ENCODE measurements at regions not wholly inside any gene's neighbourhood (a gene's known extent, or its start where the extent isn't known, plus 50 kb on each side); places are given as distances from the start of the nearest gene placed in this dataset.

DNA sequence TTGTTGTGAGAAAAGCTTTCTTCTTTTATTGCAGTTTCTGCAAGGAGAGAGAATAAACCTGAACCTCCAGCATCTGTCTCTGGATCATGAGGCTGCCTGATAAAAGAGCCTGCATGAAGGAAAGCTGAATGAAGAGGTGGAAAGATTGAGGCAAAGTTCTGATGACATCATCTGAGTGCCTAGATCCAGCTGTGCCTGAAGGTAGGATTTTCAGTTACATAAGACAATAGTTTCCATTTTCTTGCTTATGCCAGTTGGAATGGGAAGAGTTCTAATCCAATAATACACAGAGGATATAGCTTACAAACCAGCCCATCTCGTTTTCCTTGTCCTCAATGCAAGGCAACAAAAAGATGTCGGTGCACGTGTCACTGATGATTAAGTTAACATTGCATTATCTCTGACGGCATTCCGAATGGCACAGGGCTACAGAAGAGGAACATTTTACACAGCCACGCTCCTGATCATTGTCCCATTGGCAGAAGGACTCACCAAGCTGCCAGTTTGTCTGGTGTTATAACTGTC, 105.5 kb upstream of the ERCC6L2 start:
- TF ChIP-seq POLR2AphosphoS5 (IDR thresholded peaks at IDR 0.05; ENCODE audit: low read depth, low read length) (no peak), SIN3A (IDR thresholded peaks at IDR 0.05; ENCODE audit: borderline replicate concordance, insufficient read depth, low read length) (no peak), TAF1 (IDR thresholded peaks at IDR 0.05; ENCODE audit: borderline replicate concordance, insufficient read depth, low read length) (no peak), FOXP2 (optimal IDR thresholded peaks at IDR 0.05; ENCODE audit: borderline replicate concordance, extremely low read depth, extremely low read length, insufficient read depth) (no peak)
- TF ChIP-seq, protein P1, sequence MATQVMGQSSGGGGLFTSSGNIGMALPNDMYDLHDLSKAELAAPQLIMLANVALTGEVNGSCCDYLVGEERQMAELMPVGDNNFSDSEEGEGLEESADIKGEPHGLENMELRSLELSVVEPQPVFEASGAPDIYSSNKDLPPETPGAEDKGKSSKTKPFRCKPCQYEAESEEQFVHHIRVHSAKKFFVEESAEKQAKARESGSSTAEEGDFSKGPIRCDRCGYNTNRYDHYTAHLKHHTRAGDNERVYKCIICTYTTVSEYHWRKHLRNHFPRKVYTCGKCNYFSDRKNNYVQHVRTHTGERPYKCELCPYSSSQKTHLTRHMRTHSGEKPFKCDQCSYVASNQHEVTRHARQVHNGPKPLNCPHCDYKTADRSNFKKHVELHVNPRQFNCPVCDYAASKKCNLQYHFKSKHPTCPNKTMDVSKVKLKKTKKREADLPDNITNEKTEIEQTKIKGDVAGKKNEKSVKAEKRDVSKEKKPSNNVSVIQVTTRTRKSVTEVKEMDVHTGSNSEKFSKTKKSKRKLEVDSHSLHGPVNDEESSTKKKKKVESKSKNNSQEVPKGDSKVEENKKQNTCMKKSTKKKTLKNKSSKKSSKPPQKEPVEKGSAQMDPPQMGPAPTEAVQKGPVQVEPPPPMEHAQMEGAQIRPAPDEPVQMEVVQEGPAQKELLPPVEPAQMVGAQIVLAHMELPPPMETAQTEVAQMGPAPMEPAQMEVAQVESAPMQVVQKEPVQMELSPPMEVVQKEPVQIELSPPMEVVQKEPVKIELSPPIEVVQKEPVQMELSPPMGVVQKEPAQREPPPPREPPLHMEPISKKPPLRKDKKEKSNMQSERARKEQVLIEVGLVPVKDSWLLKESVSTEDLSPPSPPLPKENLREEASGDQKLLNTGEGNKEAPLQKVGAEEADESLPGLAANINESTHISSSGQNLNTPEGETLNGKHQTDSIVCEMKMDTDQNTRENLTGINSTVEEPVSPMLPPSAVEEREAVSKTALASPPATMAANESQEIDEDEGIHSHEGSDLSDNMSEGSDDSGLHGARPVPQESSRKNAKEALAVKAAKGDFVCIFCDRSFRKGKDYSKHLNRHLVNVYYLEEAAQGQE (IDR thresholded peaks at IDR 0.05; ENCODE audit: insufficient read depth in 1 of 2, low read depth in 2 of 2, low read length in 2 of 2): no peak

DNA sequence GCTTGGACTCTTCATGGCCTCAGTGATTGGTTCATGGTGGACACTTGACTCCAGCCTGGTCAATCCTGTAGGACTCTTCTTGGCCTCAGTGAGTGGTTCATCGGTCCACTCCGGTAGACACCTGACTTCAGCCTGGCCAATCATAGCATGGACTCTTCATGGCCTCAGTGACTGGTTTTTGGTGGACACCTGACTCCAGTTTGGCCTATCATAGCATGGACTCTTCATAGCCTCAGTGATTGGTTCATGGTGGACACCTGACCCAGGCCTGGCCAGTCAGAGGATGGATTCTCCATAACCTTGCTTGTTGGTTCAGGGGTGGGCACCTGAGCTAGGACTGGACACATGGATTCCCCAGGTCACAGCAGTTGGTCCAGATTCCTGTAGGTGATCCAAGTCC, 106.0 kb upstream of the ERCC6L2 start:
- TF ChIP-seq TAF1 (IDR thresholded peaks at IDR 0.05; ENCODE audit: borderline replicate concordance, insufficient read depth, low read length): no peak
- TF ChIP-seq SIN3A (IDR thresholded peaks at IDR 0.05; ENCODE audit: borderline replicate concordance, insufficient read depth, low read length): no peak
- TF ChIP-seq, protein P1 (IDR thresholded peaks at IDR 0.05; ENCODE audit: insufficient read depth in 1 of 2, low read depth in 2 of 2, low read length in 2 of 2): no peak
- TF ChIP-seq FOXP2 (optimal IDR thresholded peaks at IDR 0.05; ENCODE audit: borderline replicate concordance, extremely low read depth, extremely low read length, insufficient read depth): no peak
- no peak for TF ChIP-seq POLR2AphosphoS5 (IDR thresholded peaks at IDR 0.05; ENCODE audit: low read depth, low read length)

DNA sequence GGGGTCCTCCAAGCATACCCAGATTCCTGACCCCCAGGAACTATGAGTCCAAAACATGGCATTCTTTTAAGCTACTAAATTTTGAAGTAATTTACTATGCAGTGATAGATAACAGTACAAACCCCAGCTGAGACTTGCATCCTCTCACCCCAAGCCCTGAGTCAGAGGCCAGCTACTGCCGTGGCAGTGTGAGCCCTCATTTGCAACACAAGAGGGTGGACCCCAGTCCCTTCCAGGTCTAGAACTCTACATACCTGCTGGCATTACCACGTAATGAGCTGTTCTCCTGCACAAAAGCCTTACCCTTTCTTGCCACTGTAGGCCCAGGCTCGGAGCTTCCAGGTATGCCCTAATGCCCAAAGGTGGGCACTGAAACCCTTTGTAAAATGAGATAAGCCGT, 108.6 kb upstream of the ERCC6L2 start:
- TF ChIP-seq FOXP2 (optimal IDR thresholded peaks at IDR 0.05; ENCODE audit: borderline replicate concordance, extremely low read depth, extremely low read length, insufficient read depth) (no peak), SIN3A (IDR thresholded peaks at IDR 0.05; ENCODE audit: borderline replicate concordance, insufficient read depth, low read length) (no peak), TAF1 (IDR thresholded peaks at IDR 0.05; ENCODE audit: borderline replicate concordance, insufficient read depth, low read length) (no peak), POLR2AphosphoS5 (IDR thresholded peaks at IDR 0.05; ENCODE audit: low read depth, low read length) (no peak)
- TF ChIP-seq, protein P1 (IDR thresholded peaks at IDR 0.05; ENCODE audit: insufficient read depth in 1 of 2, low read depth in 2 of 2, low read length in 2 of 2): no peak

DNA sequence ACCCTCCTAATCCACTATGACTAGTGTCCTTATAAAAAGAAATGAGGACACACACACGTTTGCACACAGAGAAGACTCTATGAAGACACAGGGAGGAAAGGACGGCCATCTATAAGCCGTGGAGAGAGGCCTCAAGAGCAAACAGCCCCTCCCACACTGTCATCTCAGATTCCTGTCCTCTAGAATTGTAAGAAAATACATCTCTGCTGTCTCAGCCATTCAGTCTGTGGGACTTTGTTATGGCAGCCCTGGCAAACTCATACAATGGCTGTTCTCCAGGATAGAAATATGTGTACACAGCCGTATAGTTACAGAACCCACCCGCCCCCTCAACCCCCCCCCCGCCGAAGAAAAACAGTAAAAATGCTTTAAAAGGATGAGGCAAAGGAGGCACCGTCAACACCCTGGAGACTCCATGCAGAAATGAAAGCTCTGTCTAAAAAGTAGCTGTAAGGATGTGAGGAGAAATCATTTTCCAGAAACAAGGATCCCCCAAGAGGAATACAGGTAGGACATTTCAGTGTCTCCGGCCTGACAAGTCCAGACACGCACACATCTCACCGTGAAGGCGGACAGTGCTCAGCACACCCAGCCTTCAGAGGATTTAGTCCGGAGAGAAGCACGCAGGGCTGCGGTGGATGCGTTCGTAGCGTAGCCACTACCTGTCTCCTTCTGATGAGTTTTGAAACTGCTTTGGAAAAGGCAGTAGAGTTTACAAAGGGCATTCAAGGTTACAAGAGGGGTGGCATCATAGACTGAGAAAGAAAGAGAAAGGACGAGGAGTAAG, 110.8 kb upstream of the ERCC6L2 start:
- TF ChIP-seq SIN3A (IDR thresholded peaks at IDR 0.05; ENCODE audit: borderline replicate concordance, insufficient read depth, low read length): no peak
- TF ChIP-seq, protein P1 (IDR thresholded peaks at IDR 0.05; ENCODE audit: insufficient read depth in 1 of 2, low read depth in 2 of 2, low read length in 2 of 2): no peak

All from PFSK-1 (cell line).